Neural progenitor cell (in vitro differentiated cells): ENCODE measurements at regions not wholly inside any gene's neighbourhood (a gene's known extent, or its start where the extent isn't known, plus 50 kb on each side); places are given as distances from the start of the nearest gene placed in this dataset.

ENCODE experiments used
- EZH2 ChIP-seq: fragments of 200-600 bp; sonication (generic); IDR thresholded peaks from 2 replicates; pipeline ENCODE4 v1.6.1; 2017; ENCODE audit warnings: antibody characterized with exemption, mild to moderate bottlenecking, moderate library complexity
- EZH2phosphoT487 ChIP-seq: fragments of 200-600 bp; sonication (generic); IDR thresholded peaks from 2 replicates; pipeline ENCODE4 v1.6.1; 2017; ENCODE audit warnings: antibody characterized with exemption
- TF ChIP-seq, protein P1 (sequence below): fragments of 200-600 bp; sonication (generic); IDR thresholded peaks from 2 replicates; pipeline ENCODE4 v1.5.1; 2017; ENCODE audit warnings: antibody characterized with exemption, mild to moderate bottlenecking

- TF ChIP-seq, protein P1, sequence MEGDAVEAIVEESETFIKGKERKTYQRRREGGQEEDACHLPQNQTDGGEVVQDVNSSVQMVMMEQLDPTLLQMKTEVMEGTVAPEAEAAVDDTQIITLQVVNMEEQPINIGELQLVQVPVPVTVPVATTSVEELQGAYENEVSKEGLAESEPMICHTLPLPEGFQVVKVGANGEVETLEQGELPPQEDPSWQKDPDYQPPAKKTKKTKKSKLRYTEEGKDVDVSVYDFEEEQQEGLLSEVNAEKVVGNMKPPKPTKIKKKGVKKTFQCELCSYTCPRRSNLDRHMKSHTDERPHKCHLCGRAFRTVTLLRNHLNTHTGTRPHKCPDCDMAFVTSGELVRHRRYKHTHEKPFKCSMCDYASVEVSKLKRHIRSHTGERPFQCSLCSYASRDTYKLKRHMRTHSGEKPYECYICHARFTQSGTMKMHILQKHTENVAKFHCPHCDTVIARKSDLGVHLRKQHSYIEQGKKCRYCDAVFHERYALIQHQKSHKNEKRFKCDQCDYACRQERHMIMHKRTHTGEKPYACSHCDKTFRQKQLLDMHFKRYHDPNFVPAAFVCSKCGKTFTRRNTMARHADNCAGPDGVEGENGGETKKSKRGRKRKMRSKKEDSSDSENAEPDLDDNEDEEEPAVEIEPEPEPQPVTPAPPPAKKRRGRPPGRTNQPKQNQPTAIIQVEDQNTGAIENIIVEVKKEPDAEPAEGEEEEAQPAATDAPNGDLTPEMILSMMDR = no peak
- TF ChIP-seq EZH2 (no peak), EZH2phosphoT487 (no peak)
Observed at GRCh38 chr10:57946833-57947232, 320.9 kb downstream of the IPMK start.
